ENCODE measurements at regions not wholly inside any gene's neighbourhood (a gene's known extent, or its start where the extent isn't known, plus 50 kb on each side); places are given as distances from the start of the nearest gene placed in this dataset.

GRCh38 chr6:168380956-168381605, 59.9 kb upstream of the SMOC2 start:
- no peak for DNase-seq
- TF ChIP-seq POLR2A (IDR thresholded peaks at IDR 0.05; ENCODE audit: low read length) = no peak
- no peak for TF ChIP-seq GATA1 (IDR thresholded peaks at IDR 0.05; ENCODE audit: low read depth, low read length)

DNA sequence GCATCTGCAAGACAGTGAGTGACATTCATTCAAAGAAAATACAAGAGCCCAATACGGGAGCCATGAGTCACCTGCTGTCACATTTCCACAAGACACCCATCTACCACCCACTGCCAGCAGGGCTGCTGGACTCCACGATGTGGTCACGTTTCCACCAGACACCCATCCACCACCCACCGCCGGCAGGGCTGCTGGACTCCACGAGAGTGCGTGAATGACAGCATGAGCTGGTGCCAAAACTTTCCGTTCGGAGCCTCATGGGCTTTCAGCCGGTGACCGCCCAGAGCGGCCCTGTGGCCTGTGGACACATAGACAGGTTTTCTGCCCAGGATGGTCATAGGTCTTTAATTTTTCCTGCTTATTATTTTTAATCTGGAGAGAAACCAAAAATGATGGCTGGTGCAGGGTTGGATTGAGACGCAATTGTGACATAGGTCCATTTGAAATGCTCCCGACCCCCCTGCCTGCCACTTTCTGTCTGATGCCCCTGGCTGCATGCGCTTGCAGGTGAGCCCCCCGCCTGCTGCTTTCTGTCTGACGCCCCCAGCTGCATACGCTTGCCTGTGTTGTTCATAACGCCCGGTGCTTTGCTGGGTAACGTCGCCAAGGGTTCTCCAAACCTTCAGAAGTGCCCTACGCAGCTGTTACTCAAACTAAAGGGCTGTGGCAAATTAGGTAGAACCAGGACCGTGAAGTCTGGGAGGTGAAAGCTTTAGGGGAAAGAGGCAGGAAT, 59.1 kb upstream of the SMOC2 start:
- DNase-seq = no peak
- no peak for TF ChIP-seq POLR2A (IDR thresholded peaks at IDR 0.05; ENCODE audit: low read length)
- TF ChIP-seq GATA1 (IDR thresholded peaks at IDR 0.05; ENCODE audit: low read depth, low read length) = no peak

DNA sequence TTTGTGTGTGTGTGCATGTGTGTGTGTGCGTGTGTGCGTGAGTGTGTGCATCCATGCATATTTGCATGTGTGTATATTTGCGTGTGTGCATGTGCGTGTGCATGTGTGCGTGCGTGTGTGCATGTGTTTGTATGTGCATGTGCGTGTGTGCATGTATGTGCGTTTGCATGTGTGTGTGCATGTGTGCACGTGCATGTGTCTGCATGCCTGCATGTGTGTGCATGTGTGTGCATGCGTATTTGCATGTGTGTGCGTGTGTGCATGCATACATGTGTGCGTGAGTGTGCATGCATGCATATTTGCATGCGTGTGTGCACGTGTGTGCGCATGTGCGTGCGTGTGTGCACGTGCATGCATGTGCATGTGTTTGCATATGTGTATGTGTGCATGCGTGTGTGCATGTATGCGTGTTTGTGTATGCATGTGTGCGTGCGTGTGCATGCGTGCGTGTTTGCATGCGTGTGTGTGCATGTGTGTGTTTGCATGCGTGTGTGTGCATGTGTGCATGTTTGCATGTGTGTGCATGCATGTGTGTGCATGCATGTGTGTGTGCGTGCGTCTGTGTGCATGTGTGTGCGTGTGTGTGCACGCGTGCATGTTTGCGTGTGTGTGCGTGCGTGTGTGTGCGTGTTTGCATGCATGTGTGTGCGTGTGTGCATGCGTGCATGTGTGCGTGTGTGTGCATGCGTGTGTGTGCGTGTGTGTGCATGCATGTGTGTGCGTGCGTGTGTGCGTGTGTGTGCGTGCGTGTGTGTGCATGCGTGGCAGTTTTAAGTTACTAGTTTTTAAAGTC, 57.7 kb upstream of the SMOC2 start:
- peak; percentile 1 to 18 for DNase-seq
- no peak for TF ChIP-seq GATA1 (IDR thresholded peaks at IDR 0.05; ENCODE audit: low read depth, low read length)
- no peak for TF ChIP-seq POLR2A (IDR thresholded peaks at IDR 0.05; ENCODE audit: low read length)

DNA sequence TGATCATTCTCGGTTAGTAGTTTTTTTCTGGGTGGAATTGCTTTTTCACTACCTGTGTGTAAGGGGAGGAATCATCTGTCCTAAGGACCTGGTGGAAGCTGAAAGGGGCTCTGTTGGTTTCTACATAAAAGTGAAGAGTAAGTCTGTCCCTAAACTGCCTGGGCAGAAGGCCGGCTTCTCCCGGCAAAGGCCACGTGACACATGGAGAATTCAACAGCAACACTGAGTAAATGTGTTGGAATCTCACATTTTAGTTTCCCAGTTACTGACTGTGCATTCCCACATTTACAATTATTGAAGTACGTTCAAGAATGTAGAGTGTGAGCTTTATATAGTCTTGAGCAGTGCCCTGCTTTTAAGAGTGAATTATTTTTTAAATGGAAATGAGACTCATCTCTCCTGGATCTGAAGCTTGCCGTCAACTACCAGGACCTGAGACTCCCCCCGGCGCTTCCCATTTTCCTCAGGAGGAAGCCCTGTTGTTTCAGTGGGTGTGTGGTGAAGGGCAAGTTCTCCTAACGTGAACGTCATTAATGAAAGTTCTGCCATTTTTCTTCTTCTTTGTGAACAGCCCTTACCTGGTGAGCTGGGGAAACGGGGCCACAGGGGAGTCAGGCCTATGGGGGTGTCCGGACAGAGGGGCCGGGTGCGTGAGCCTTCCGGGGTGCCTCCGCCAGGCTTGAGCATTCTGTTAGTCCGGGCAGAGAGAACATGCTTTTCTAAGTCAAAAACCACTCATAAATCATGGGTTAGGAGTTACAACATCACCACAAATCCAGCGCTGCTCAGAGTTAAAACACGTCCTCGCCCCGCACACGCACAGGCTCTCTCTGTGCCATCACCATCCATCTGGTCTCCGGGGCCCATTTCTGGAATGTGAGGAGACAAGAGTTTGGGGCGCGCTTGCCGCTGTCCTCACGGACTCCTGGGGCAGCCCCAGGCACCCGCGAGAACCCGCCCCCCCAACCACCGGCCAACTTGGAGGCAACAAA, 56.6 kb upstream of the SMOC2 start:
- no peak for DNase-seq
- TF ChIP-seq POLR2A (IDR thresholded peaks at IDR 0.05; ENCODE audit: low read length) (no peak), GATA1 (IDR thresholded peaks at IDR 0.05; ENCODE audit: low read depth, low read length) (no peak)

- TF ChIP-seq POLR2A (IDR thresholded peaks at IDR 0.05; ENCODE audit: low read length) (no peak), GATA1 (IDR thresholded peaks at IDR 0.05; ENCODE audit: low read depth, low read length) (no peak)
Observed at GRCh38 chr6:168385037-168385759, 55.8 kb upstream of the SMOC2 start.

GRCh38 chr6:168385858-168386735, 54.9 kb upstream of the SMOC2 start:
- no peak for DNase-seq

More at GRCh38 chr6:168385037-168385759, 55.8 kb upstream of the SMOC2 start:
- no peak for DNase-seq

GRCh38 chr6:168386973-168387372, 54.0 kb upstream of the SMOC2 start:
- DNase-seq = no peak
- TF ChIP-seq GATA1 (IDR thresholded peaks at IDR 0.05; ENCODE audit: low read depth, low read length) = no peak
- TF ChIP-seq POLR2A (IDR thresholded peaks at IDR 0.05; ENCODE audit: low read length) = no peak

More at GRCh38 chr6:168385858-168386735, 54.9 kb upstream of the SMOC2 start:
- TF ChIP-seq GATA1 (IDR thresholded peaks at IDR 0.05; ENCODE audit: low read depth, low read length) (no peak), POLR2A (IDR thresholded peaks at IDR 0.05; ENCODE audit: low read length) (no peak)

GRCh38 chr6:168387426-168387825, 53.6 kb upstream of the SMOC2 start:
- TF ChIP-seq GATA1 (IDR thresholded peaks at IDR 0.05; ENCODE audit: low read depth, low read length) (no peak), POLR2A (IDR thresholded peaks at IDR 0.05; ENCODE audit: low read length) (no peak)
- no peak for DNase-seq

DNA sequence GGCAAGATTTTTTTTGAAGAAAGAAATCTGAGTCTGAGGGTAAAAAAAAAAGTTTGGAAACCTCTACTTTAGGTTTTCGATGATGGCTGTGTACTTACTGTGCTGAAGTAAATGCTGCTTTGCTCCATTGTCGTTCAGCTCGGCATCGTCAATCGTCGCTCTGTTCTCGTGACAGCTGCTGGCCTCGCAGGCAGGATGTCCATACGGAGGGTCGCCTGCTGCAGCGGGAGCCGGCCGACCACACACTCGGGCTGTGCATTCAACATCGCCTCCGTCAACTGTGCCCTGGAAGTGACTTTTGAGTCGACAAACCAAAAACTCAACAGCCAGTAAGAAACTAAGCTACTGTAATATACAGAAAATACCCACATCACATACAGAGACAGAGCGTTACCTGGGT, 53.1 kb upstream of the SMOC2 start:
- no peak for DNase-seq
- TF ChIP-seq POLR2A (IDR thresholded peaks at IDR 0.05; ENCODE audit: low read length) (no peak), GATA1 (IDR thresholded peaks at IDR 0.05; ENCODE audit: low read depth, low read length) (no peak)

- TF ChIP-seq POLR2A (IDR thresholded peaks at IDR 0.05; ENCODE audit: low read length) (no peak), GATA1 (IDR thresholded peaks at IDR 0.05; ENCODE audit: low read depth, low read length) (no peak)
- no peak for DNase-seq
Observed at GRCh38 chr6:168388641-168389633, 52.0 kb upstream of the SMOC2 start.
